Psoas muscle (tissue), 7 donors: ENCODE measurements at regions not wholly inside any gene's neighbourhood (a gene's known extent, or its start where the extent isn't known, plus 50 kb on each side); places are given as distances from the start of the nearest gene placed in this dataset.

Experiments
- ATAC-seq, 4 donors: fragments of 200-7000 bp; cut with Tn5 transposase; one replicate each; pipeline ENCODE4 v1.9.1; 2020; ENCODE audit warnings: moderate library complexity in 3 of 4, mild to moderate bottlenecking in 2 of 4
- DNase-seq, 2 donors: peaks; one replicate each; pipeline ENCODE4 v3.0.0-alpha.2; 2020
- H3K27ac ChIP-seq: fragments of 200-600 bp; one replicate; pipeline ENCODE4 v1.8.0; 2022
- H3K27me3 ChIP-seq, 3 donors: fragments of 200-600 bp in 1 of 3; one replicate each; pipeline versions ENCODE4 v1.6.1 to v1.8.0; 2013 to 2022; ENCODE audit warnings: low read length in 2 of 3, mild to moderate bottlenecking in 2 of 3, moderate library complexity in 1 of 3; ENCODE audit not compliant: insufficient read depth in 3 of 3
- H3K36me3 ChIP-seq, 2 donors: fragments of 200-600 bp in 1 of 2; one replicate each; pipeline versions ENCODE4 v1.6.1 to v1.8.0; 2013 to 2022; ENCODE audit warnings: low read depth in 1 of 2, mild to moderate bottlenecking in 1 of 2, moderate library complexity in 1 of 2; ENCODE audit not compliant: insufficient read depth in 1 of 2
- H3K4me1 ChIP-seq: fragments of 200-600 bp; one replicate; pipeline ENCODE4 v1.8.0; 2022
- H3K4me3 ChIP-seq: fragments of 200-600 bp; one replicate; pipeline ENCODE4 v1.8.0; 2022; ENCODE audit warnings: mild to moderate bottlenecking
- H3K9me3 ChIP-seq: fragments of 200-600 bp; one replicate; pipeline ENCODE4 v1.8.0; 2022
- WGBS, 3 donors: extraction: QIAGEN DNeasy Blood & Tissue Kit; methylation state at CpG; one replicate each; pipeline versions ENCODE4 v1.1.6 to v1.1.7; 2013; 5-methylcytosine and 5-hydroxymethylcytosine counted together
- intact Hi-C, 2 donors: fragments of 100-400 bp; cut with DNase I; formaldehyde crosslinking; loops; one replicate each; pipeline versions ENCODE4 v1.11.0 to v1.14.2; 2022
- TF ChIP-seq, protein P1 (sequence below): fragments of 200-600 bp; IDR thresholded peaks from one replicate; pipeline ENCODE4 v1.8.0; 2022; ENCODE audit warnings: antibody characterized with exemption
- donor health status: healthy with polysubstance abuse.
- donor health status: DM: no; HTN: no; CAD: no; lungs with moderate emphysema.
- donor health status: Bipolar disorder and iron deficiency.
- donor health status: healthy.
- donor health status: DM: yes; HTN: yes; CAD: no.
- donor health status: DM: no; HTN: no; CAD: no.
- donor health status: DM: yes; HTN: yes; CAD: no.

- Histone ChIP-seq H3K27me3 (no peaks in the 10 kb centered on the region), H3K36me3 (no peaks in the 10 kb centered on the region), H3K4me3 (no peak overlapping the region), H3K9me3 (no peaks in the 10 kb centered on the region), H3K4me1 (no peaks in the 10 kb centered on the region), H3K27ac (no peak overlapping the region)
- TF ChIP-seq, protein P1, sequence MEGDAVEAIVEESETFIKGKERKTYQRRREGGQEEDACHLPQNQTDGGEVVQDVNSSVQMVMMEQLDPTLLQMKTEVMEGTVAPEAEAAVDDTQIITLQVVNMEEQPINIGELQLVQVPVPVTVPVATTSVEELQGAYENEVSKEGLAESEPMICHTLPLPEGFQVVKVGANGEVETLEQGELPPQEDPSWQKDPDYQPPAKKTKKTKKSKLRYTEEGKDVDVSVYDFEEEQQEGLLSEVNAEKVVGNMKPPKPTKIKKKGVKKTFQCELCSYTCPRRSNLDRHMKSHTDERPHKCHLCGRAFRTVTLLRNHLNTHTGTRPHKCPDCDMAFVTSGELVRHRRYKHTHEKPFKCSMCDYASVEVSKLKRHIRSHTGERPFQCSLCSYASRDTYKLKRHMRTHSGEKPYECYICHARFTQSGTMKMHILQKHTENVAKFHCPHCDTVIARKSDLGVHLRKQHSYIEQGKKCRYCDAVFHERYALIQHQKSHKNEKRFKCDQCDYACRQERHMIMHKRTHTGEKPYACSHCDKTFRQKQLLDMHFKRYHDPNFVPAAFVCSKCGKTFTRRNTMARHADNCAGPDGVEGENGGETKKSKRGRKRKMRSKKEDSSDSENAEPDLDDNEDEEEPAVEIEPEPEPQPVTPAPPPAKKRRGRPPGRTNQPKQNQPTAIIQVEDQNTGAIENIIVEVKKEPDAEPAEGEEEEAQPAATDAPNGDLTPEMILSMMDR: no peak
- intact Hi-C loops: no loop called here
- WGBS, 3 donors: 46 to 56% (median 47%) methylated on average over 6 of the region's 6 CpGs
- no peak for DNase-seq
- peak in 3 of 4 donors; percentile 27 to 75 (median 53) for ATAC-seq
Measured at GRCh38 chr4:20348411-20348810, 96.7 kb downstream of the SLIT2 start.

GRCh38 chr4:20351360-20352162, 99.9 kb downstream of the SLIT2 start:
- Histone ChIP-seq H3K27ac (no peak overlapping the region), H3K4me1 (no peaks in the 10 kb centered on the region), H3K9me3 (no peaks in the 10 kb centered on the region), H3K36me3 (no peaks in the 10 kb centered on the region), H3K4me3 (no peak overlapping the region), H3K27me3 (peaks cover 0 to 3% (median 0%) of the 10 kb centered on the region in 3 donors)
- TF ChIP-seq, protein P1: no peak
- intact Hi-C loops: no loop called here
- DNase-seq (no peak), ATAC-seq (no peak)
- WGBS, 3 donors: 57 to 80% (median 62%) methylated on average over 2 of the region's 2 CpGs

DNA sequence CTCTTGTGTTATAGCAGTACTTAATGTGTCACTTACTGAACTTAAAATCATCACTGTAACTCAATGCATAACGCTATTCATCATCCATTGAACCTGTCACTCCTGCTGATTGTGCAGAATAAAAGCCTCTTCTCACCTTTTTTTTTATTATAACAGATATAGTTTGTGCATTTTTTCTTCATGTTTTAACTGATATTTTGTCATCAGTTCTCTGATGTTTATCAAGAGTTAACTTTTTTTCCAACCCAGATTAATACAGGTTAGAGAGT, 100.4 kb downstream of the SLIT2 start:
- Histone ChIP-seq H3K4me3 (no peak overlapping the region), H3K27me3 (peaks cover 0 to 3% (median 0%) of the 10 kb centered on the region in 3 donors), H3K9me3 (no peaks in the 10 kb centered on the region), H3K4me1 (no peaks in the 10 kb centered on the region), H3K27ac (no peak overlapping the region), H3K36me3 (no peaks in the 10 kb centered on the region)
- ATAC-seq (no peak), DNase-seq (no peak)
- intact Hi-C loops: no loop called here
- 76 to 88% (median 84%) methylated on average over 1 of the region's 1 CpG for WGBS, 3 donors
- TF ChIP-seq, protein P1: no peak

GRCh38 chr4:20353646-20354045, 101.9 kb downstream of the SLIT2 start:
- Histone ChIP-seq H3K27ac (no peak overlapping the region), H3K36me3 (no peaks in the 10 kb centered on the region), H3K27me3 (peaks cover 0 to 3% (median 0%) of the 10 kb centered on the region in 3 donors), H3K4me1 (no peaks in the 10 kb centered on the region), H3K4me3 (no peak overlapping the region), H3K9me3 (no peaks in the 10 kb centered on the region)
- WGBS, 3 donors: 61 to 73% (median 71%) methylated on average over 2 of the region's 2 CpGs
- TF ChIP-seq, protein P1: no peak
- DNase-seq (no peak), ATAC-seq (no peak)
- intact Hi-C loops: no loop called here

GRCh38 chr4:20354120-20354519, 102.4 kb downstream of the SLIT2 start:
- TF ChIP-seq, protein P1: no peak
- ATAC-seq: no peak
- intact Hi-C loops: no loop called here
- H3K4me1 ChIP-seq: no peaks in the 10 kb centered on the region
- no peak overlapping the region for H3K27ac ChIP-seq
- H3K27me3 ChIP-seq: peaks cover 0 to 3% (median 0%) of the 10 kb centered on the region in 3 donors
- H3K4me3 ChIP-seq: no peak overlapping the region
- no peaks in the 10 kb centered on the region for H3K36me3 ChIP-seq
- DNase-seq: no peak
- H3K9me3 ChIP-seq: no peaks in the 10 kb centered on the region
- WGBS, 3 donors: 28 to 45% (median 34%) methylated on average over 1 of the region's 1 CpG
